GOT3 (cell line): ENCODE measurements at regions not wholly inside any gene's neighbourhood (a gene's known extent, or its start where the extent isn't known, plus 50 kb on each side); places are given as distances from the start of the nearest gene placed in this dataset.
"Not testable (repeated sequence)": the region's sequence is repeated elsewhere in the genome, so short reads cannot be mapped to it uniquely, and the experiment has no call there.

ENCODE experiments used
- DNase-seq: peaks from one replicate; lab custom pipeline; 2025; ENCODE audit warnings: mixed read lengths; lab: John Stamatoyannopoulos, UW

DNA sequence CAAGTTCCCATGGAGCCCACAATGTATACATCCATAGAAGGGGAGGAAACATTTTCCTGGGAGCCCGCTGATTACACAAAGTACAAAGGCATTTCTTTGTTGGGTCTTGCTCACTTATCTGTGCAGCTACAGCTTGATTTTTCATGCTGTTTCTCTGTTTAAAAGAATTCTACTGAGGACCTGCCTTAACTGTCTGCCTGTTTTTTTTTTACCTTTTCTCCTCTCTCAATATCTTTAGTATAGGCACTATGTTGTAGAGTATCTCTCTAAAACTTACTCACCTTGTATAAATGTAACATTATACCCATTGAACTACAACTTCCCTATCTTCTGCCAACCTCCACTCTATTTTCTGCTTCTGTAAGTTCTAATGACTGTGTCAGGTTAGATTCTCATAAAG lies 494.6 kb upstream of the EPHA5 start:
- no peak for DNase-seq

- DNase-seq, result no peak
These were observed 490.3 kb upstream of the EPHA5 start for GRCh38 chr4:66160606-66161005.

GRCh38 chr4:66157594-66157993 lies 487.3 kb upstream of the EPHA5 start:
- DNase-seq, result no peak

GRCh38 chr4:66130042-66130441 lies 459.8 kb upstream of the EPHA5 start:
- DNase-seq, result no peak

DNA sequence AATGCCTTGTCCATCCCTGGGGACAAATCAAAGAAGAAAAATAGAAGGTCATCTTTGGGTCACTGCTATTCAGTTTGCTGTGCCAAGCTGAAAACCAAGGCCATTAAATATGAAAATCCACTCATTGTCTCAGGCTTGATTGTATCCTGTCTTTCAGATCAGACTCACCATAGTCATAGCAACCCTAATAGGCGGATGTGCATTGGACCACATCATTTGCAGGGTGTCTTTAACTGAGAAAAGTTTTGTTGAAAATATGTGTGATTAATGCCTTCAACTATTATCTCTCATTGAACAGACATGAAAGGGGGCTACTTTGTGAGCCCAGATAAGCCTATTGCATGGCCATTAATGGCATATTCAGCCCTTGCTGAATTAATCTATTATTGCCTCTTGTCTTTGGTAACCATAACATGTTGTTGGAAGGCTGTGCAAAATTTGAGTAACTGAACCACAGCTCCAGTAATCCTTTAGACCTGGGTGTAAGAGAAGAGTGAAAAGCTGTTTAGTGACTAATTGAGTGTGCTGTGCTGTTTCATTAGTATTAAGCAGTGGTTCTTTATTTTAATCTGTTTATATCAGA lies 453.6 kb upstream of the EPHA5 start:
- no peak for DNase-seq

DNA sequence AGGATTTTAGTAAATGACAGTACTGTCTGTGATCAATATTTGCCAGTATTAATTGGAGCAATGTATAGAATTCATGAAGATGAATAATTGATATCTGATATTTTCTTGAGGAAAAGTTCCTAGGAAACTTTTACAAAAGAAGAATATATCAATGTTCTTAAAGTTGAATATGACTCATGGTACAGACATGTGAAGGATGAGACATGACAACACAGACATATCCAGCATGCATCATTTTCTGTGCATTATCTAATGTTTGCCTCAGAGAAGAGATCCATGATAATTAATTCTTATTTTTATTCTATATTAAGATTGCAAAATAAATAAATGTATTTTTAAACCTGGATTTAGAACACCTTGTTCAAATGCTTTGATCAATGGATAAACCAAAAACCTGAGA lies 452.9 kb upstream of the EPHA5 start:
- DNase-seq, result no peak

- not testable (repeated sequence) for DNase-seq
These were observed 444.9 kb upstream of the EPHA5 start for GRCh38 chr4:66115231-66115630.

DNA sequence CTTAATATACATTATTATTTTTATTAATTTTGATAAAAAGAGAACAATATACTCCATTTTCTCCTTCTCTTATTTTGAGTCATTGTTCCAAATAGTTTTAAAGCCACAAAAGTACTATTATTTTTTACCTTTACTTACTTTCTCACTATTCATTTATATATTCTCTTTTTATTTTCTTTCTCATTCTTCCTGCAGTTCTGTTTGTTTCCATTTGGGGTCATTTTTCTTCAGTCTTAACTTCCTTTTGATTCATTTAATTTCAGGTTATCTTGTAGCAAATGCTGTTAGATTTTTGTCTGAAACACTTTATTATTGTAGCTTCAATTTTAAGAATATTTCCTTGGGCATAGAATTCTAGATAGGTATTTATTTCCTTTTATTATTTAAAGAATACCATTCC lies 438.6 kb upstream of the EPHA5 start:
- no peak for DNase-seq

DNA sequence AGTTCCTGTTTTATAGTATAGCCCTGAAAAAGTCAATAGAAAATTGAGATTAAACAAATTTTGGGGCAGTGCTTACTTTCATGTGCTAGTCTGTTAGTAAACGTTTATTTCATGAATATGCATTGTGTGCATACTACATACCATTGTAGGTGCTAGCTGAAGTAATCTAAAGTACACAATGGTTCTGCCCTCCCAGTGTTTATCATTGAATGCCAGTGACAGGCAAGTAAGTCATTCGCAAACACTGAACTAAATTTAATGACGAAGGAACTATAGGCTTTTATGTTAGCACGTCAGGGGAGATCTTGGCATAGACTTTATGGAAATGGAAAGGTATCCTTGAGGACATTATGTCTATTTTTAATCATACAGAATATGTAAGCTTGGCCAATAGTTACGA lies 426.9 kb upstream of the EPHA5 start:
- DNase-seq, result no peak

DNA sequence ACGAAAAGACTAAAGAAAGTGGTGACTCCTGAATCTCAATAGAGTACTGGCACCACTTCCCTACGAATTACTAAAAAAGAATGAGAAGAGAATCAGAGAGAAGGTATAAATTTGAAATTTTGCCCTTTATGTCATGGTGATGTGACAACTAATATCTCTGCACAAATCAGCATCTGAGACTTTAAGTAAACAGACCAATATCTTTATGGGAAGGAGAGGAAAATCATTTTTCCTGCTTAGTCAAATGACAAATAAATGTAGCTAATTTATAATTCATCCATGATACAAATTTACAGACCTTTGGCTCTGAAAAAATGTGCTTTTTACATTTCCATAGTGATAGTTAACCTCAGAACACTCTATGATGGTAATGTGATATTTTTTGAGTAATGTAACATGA lies 424.8 kb upstream of the EPHA5 start:
- no peak for DNase-seq

DNA sequence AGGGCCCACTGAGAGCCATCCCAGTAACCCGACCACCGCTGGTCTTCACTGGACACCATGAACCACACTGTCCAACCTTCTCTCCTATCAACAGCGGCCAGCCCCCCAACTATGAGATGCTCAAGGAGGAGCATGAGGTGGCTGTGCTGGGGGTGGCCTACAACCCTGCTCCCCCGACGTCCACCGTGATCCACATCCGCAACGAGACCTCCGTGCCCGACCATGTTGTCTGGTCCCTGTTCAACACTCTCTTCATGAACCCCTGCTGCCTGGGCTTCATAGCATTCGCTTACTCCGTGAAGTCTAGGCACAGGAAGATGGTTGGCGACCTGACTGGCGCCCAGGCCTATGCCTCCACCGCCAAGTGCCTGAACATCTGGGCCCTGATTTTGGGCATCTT lies 423.8 kb upstream of the EPHA5 start:
- no peak for DNase-seq

- no peak for DNase-seq
These were observed 421.5 kb upstream of the EPHA5 start for GRCh38 chr4:66091786-66092185.

DNA sequence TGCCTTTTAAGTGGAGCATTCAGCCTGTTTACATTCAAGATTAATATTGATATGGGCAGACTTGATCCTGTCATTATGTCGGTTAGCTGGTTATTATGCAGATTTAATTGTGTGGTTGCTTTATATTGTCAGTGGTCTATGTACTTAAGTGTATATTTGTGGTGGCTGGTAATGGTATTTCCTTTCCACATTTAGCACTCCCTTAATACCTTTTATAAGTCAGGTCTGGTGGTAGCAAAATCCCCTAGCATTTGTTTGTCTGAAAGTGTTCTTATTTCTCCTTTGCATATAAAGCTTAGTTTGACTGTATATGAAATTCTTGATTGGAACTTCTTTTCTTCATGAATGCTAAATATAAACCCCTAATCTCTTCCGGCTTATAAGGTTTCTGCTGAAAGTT lies 403.7 kb upstream of the EPHA5 start:
- DNase-seq, result no peak

DNA sequence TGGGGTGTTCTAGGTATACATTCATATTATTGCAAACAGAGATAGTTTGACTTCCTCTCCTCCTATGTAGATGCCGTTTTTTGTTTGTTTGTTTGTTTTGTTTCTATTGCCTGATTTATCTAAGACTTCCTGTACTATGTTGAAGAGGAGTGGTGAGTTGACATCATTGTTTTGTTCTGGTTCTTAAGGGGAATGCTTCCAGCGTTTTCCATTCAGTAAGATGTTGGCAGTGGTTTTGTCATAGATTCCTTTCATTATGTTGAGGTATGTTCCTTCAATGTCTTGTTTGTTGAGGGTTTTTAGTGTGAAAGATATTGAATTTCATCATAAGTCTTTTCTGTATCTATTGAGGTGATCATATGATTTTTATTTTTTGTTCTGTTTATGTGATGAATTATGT lies 401.6 kb upstream of the EPHA5 start:
- no peak for DNase-seq

DNA sequence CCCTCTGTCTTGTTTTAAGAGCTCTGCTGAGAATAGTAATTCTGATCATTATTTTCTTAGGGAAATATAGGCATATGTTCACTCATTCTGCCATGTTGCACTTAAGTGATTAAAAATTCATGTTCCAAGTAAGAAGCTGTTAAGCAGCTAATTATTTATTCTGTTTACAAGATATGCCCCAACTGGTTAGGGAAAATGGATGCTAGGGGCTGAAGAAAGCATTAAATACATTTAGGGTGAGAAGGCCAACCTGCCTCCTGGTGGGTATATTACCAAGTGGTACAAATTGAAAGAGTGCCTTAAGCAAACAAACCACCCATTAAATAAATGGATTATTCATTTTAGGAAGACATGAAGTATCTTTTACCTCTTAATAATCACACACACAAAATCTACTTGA lies 392.6 kb upstream of the EPHA5 start:
- no peak for DNase-seq

- DNase-seq, result no peak
These were observed 391.8 kb upstream of the EPHA5 start for GRCh38 chr4:66062044-66062443.

DNA sequence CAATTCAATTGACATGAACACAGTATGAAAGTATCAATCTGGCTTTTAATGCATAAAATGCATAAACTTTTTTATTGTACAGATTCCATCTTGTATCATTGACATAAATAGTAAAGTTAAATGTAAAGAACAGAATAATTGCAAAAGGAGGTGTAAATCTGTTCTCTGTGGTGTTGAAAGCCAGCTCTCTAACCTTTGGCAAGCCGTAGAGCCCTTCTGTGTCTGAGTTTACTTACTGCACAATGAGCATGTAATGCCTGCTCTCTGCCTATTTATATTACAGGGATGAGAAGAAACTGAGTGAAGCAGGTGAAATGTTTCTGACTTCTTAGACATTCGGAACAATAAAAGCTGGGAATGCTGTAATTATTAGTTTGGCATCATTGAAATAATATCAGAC lies 389.3 kb upstream of the EPHA5 start:
- no peak for DNase-seq

DNA sequence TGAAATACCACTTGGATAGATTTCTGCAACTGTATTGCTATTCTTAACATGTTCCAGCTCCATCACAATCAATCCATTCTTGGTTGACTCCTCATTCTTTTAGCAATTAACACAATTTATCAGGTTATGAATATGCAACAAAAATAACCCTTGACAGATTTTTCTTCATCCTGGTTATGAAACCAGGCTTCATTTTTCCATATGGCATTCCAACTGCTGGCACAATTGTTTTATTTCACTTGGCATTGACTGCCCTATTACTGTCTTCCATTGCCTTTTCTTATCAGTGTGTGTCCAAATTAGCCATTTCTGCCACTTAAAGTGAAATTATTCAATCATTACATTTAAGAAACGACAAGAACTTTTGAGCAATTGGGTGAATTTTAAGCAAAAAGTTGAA lies 388.8 kb upstream of the EPHA5 start:
- no peak for DNase-seq

GRCh38 chr4:66055999-66056398 lies 385.7 kb upstream of the EPHA5 start:
- no peak for DNase-seq

DNA sequence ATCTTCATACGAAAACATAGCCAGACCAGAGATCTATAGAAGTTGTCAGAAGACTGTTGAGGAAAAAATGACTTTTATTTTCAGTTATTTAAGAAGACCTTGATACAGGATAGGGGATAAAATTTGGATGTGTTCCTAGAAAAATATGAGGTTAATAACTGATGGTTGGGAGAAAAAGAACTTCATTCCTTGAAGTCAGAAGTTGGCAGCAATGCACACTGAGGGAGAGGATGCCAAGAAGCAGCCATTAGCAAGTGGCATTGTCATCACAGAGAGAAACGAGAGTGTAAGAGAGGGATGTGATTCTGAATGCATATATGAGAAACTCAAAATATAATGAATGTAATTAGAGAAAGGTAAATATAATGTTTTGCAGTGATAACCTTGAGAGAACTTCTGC lies 382.1 kb upstream of the EPHA5 start:
- DNase-seq, result no peak

GRCh38 chr4:66048861-66049260 lies 378.6 kb upstream of the EPHA5 start:
- DNase-seq, result no peak

- no peak for DNase-seq
These were observed 375.6 kb upstream of the EPHA5 start for GRCh38 chr4:66045913-66046312.

DNA sequence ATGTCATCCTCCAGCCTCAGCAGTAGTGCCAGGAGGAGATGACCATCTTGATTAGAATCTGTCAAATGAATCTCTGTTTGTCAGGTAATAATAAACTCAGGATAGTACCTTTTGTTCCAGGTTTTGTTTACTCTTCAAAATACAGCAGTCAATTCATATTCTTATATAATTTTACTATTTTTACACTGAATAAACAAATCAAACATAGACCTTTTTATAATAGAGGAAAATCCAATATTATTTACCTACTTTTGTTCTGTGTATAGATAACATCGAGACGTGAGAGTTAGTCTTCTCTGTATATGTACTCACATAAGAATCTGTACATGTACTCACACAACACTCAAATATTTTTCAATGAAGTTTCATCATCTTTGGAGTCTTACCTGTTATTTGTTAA lies 365.4 kb upstream of the EPHA5 start:
- DNase-seq, result no peak

DNA sequence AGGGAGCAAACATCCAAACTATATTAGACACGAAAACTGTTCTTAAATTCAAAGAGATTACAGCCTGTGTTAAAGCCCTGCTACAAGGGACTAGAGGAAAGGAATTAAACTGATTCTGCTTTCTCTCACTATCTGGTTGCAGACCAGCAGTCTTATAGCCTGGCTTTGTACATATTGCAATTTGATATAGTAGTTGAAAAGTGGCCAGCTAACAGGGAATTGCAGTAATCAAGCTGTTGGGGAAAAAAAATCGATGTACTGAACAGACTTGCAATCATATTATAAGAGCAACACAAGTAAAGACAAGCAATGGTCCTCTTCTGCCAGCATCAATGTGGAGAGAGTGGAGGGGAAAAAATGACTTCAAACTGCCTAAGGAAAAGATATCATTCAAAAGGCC lies 364.4 kb upstream of the EPHA5 start:
- DNase-seq, result no peak

DNA sequence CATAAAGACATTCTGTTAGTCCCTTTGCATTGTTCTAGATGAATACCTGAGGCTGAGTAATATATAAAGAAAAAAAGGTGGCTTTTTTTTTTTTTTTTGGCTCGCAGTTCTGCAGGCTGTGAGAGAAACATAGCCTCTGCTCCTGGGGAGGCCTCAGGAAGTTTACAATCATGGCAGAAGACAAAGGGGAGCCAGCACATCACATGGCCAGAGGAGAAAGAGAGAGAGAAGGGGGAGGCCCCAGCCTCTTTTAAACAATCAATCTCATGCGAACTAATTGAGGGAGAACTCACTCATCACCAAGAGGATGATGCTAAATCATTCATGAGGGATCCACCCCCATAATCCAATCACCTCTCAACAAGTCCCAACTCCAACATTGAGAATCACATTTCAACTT lies 364.0 kb upstream of the EPHA5 start:
- no peak for DNase-seq
